ENCODE measurements at regions not wholly inside any gene's neighbourhood (a gene's known extent, or its start where the extent isn't known, plus 50 kb on each side); places are given as distances from the start of the nearest gene placed in this dataset.

- no peak overlapping the region for H3K9ac ChIP-seq (ENCODE audit: low read length)
- H4K20me1 ChIP-seq (ENCODE audit: low read length): no peaks in the 10 kb centered on the region; the same call in 1 of the 2 replicates
- no peak for ATAC-seq
- H3F3A ChIP-seq (ENCODE audit: low read length, unreplicated experiment): no peaks in the 10 kb centered on the region
- H3K4me3 ChIP-seq (ENCODE audit: low read length): peak overlapping the region; percentile 45
- H3K27me3 ChIP-seq (ENCODE audit: low read length): peaks cover 67% of the 10 kb centered on the region
- DNase-seq: no peak
- intact Hi-C loops (cut with micrococcal nuclease): no loop called here
- CTCF ChIA-PET: no interaction called here
- no peaks in the 10 kb centered on the region for H3K79me2 ChIP-seq (ENCODE audit: low read length)
- H2AFZ ChIP-seq (ENCODE audit: low read length): peak overlapping the region; percentile 27; the same call in 1 of the 2 replicates
- no TSS peak for BruUV-seq (replicated peaks)
- no peaks in the 10 kb centered on the region for H3K9me2 ChIP-seq (replicated peaks; ENCODE audit: low read length)
- TF ChIP-seq EZH2phosphoT487 (IDR thresholded peaks at IDR 0.05; ENCODE audit: borderline replicate concordance, low read length) (no peak), CTCF (conservative IDR thresholded peaks at IDR 0.05; ENCODE audit: low read depth, low read length) (no peak), EZH2 (IDR thresholded peaks at IDR 0.05; ENCODE audit: low read length, unreplicated experiment) (no peak)
- no peaks in the 10 kb centered on the region for H3K9me3 ChIP-seq (ENCODE audit: low read length)
- peak overlapping the region; percentile 40 for H3K4me2 ChIP-seq (ENCODE audit: low read length)
- H3K27ac ChIP-seq (ENCODE audit: low read length): no peak overlapping the region
- H3K36me3 ChIP-seq (ENCODE audit: low read depth, low read length): no peaks in the 10 kb centered on the region
- no peaks in the 10 kb centered on the region for H3K4me1 ChIP-seq (ENCODE audit: insufficient read depth, low read length)
- POLR2A ChIA-PET (ENCODE audit: unreplicated experiment): no interaction called here
These were observed 581.5 kb upstream of the VRK2 start for GRCh38 chr2:57465067-57465466.

GRCh38 chr2:57465967-57466366 lies 580.6 kb upstream of the VRK2 start:
- intact Hi-C loops (cut with micrococcal nuclease): no loop called here
- Histone ChIP-seq H3K36me3 (ENCODE audit: low read depth, low read length) (no peaks in the 10 kb centered on the region), H3F3A (ENCODE audit: low read length, unreplicated experiment) (no peaks in the 10 kb centered on the region), H3K27me3 (ENCODE audit: low read length) (peaks cover 67% of the 10 kb centered on the region), H3K9me2 (replicated peaks; ENCODE audit: low read length) (no peaks in the 10 kb centered on the region), H4K20me1 (ENCODE audit: low read length) (no peaks in the 10 kb centered on the region; the same call in 1 of the 2 replicates), H3K4me1 (ENCODE audit: insufficient read depth, low read length) (no peaks in the 10 kb centered on the region), H3K9me3 (ENCODE audit: low read length) (no peaks in the 10 kb centered on the region), H3K27ac (ENCODE audit: low read length) (no peak overlapping the region), H3K4me2 (ENCODE audit: low read length) (peak overlapping the region; percentile 40; the same call in 1 of the 2 replicates), H3K4me3 (ENCODE audit: low read length) (no peak overlapping the region), H3K9ac (ENCODE audit: low read length) (no peak overlapping the region), H3K79me2 (ENCODE audit: low read length) (no peaks in the 10 kb centered on the region), H2AFZ (ENCODE audit: low read length) (no peak overlapping the region)
- ATAC-seq (no peak), DNase-seq (no peak)
- BruUV-seq (replicated peaks): no TSS peak
- ChIA-PET POLR2A (ENCODE audit: unreplicated experiment) (no interaction called here), CTCF (interaction anchor here (0.6 kb wide), 1 partner anchor 1186 kb away, joined by 3 read pairs; no protein-coding TSS in a partner anchor)
- TF ChIP-seq EZH2 (IDR thresholded peaks at IDR 0.05; ENCODE audit: low read length, unreplicated experiment) (no peak), EZH2phosphoT487 (IDR thresholded peaks at IDR 0.05; ENCODE audit: borderline replicate concordance, low read length) (no peak), CTCF (conservative IDR thresholded peaks at IDR 0.05; ENCODE audit: low read depth, low read length) (no peak)

GRCh38 chr2:57475391-57475790 lies 571.2 kb upstream of the VRK2 start:
- no peak overlapping the region for H3K4me3 ChIP-seq (ENCODE audit: low read length)
- H4K20me1 ChIP-seq (ENCODE audit: low read length): no peaks in the 10 kb centered on the region
- H3K27me3 ChIP-seq (ENCODE audit: low read length): peaks cover 59% of the 10 kb centered on the region
- no peaks in the 10 kb centered on the region for H3K9me3 ChIP-seq (ENCODE audit: low read length)
- intact Hi-C loops (cut with micrococcal nuclease): no loop called here
- ATAC-seq: no peak
- TF ChIP-seq EZH2phosphoT487 (IDR thresholded peaks at IDR 0.05; ENCODE audit: borderline replicate concordance, low read length): no peak
- TF ChIP-seq CTCF (conservative IDR thresholded peaks at IDR 0.05; ENCODE audit: low read depth, low read length): no peak
- no peak for TF ChIP-seq EZH2 (IDR thresholded peaks at IDR 0.05; ENCODE audit: low read length, unreplicated experiment)
- no peak overlapping the region for H2AFZ ChIP-seq (ENCODE audit: low read length)
- no peaks in the 10 kb centered on the region for H3K36me3 ChIP-seq (ENCODE audit: low read depth, low read length)
- POLR2A ChIA-PET (ENCODE audit: unreplicated experiment): no interaction called here
- no peak overlapping the region for H3K9ac ChIP-seq (ENCODE audit: low read length)
- no peak for DNase-seq
- H3K4me2 ChIP-seq (ENCODE audit: low read length): no peak overlapping the region
- no peaks in the 10 kb centered on the region for H3F3A ChIP-seq (ENCODE audit: low read length, unreplicated experiment)
- H3K9me2 ChIP-seq (replicated peaks; ENCODE audit: low read length): no peaks in the 10 kb centered on the region
- H3K4me1 ChIP-seq (ENCODE audit: insufficient read depth, low read length): no peaks in the 10 kb centered on the region
- H3K79me2 ChIP-seq (ENCODE audit: low read length): no peaks in the 10 kb centered on the region
- no TSS peak for BruUV-seq (replicated peaks)
- no peak overlapping the region for H3K27ac ChIP-seq (ENCODE audit: low read length)
- CTCF ChIA-PET: no interaction called here
